ENCODE measurements at regions not wholly inside any gene's neighbourhood (a gene's known extent, or its start where the extent isn't known, plus 50 kb on each side); places are given as distances from the start of the nearest gene placed in this dataset.

DNA sequence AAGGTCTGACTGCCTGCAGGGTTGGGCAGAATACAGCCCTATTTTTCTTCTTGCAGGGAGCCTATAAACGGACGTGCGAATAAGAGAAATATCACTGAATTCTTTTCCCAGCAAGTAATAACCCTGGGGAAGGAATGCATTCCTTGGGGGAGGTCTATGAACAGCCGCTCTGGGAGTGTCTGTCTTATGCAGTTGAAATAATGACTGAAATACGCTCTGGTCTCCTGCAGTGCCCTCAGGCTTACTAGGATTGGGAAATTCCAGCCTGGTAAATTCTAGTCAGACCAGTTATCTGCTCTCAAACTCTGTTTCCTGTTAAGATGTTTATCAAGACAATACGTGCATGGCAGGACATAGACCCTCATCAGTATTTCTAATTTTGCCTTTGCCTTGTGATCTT is 72.1 kb upstream of the FAM241A start:
- TF ChIP-seq, protein P1, sequence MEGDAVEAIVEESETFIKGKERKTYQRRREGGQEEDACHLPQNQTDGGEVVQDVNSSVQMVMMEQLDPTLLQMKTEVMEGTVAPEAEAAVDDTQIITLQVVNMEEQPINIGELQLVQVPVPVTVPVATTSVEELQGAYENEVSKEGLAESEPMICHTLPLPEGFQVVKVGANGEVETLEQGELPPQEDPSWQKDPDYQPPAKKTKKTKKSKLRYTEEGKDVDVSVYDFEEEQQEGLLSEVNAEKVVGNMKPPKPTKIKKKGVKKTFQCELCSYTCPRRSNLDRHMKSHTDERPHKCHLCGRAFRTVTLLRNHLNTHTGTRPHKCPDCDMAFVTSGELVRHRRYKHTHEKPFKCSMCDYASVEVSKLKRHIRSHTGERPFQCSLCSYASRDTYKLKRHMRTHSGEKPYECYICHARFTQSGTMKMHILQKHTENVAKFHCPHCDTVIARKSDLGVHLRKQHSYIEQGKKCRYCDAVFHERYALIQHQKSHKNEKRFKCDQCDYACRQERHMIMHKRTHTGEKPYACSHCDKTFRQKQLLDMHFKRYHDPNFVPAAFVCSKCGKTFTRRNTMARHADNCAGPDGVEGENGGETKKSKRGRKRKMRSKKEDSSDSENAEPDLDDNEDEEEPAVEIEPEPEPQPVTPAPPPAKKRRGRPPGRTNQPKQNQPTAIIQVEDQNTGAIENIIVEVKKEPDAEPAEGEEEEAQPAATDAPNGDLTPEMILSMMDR (IDR thresholded peaks at IDR 0.05), result no peak
- no peak for TF ChIP-seq POLR2AphosphoS5 (IDR thresholded peaks at IDR 0.05)
- TF ChIP-seq POLR2A (IDR thresholded peaks at IDR 0.05), result no peak
